ENCODE measurements at regions not wholly inside any gene's neighbourhood (a gene's known extent, or its start where the extent isn't known, plus 50 kb on each side); places are given as distances from the start of the nearest gene placed in this dataset.
"Not testable (repeated sequence)": the region's sequence is repeated elsewhere in the genome, so short reads cannot be mapped to it uniquely, and the experiment has no call there.

DNA sequence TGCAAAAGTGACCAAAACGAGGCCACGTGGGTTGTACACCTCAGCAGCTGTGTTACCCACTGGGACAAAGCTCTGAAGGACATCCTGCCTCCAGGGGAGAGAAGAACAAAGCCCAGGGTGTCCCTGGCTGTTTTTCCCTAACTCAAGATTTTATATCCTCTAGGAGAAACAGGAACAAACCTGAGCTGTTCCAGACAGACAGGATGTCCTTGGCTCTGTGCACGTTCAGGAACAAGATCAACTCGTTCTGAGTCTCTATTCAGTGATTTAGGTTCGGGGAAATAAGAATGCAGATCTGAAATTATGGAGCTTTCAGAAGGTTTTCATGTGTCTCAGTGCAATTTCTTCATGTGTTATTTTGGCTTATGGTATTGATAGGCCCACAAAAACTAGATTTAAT, 465.3 kb downstream of the TMEM121 start:
- TF ChIP-seq TGIF2 (CRISPR knock-in tag; IDR thresholded peaks at IDR 0.05); ZNF142 (CRISPR knock-in tag; IDR thresholded peaks at IDR 0.05); ZFAT (CRISPR knock-in tag; conservative IDR thresholded peaks at IDR 0.05); MAZ (IDR thresholded peaks at IDR 0.05; ENCODE audit: borderline replicate concordance, low read depth, low read length); MAZ (CRISPR knock-in tag; IDR thresholded peaks at IDR 0.05; ENCODE audit: low read depth); HNRNPUL1 (IDR thresholded peaks at IDR 0.05; ENCODE audit: low read depth, low read length); BCL6 (CRISPR knock-in tag; IDR thresholded peaks at IDR 0.05); ZNF121 (CRISPR knock-in tag; IDR thresholded peaks at IDR 0.05); ZNF782 (CRISPR knock-in tag; IDR thresholded peaks at IDR 0.05; ENCODE audit: borderline replicate concordance); FOSL1 (CRISPR knock-in tag; IDR thresholded peaks at IDR 0.05; ENCODE audit: borderline replicate concordance); YY1 (IDR thresholded peaks at IDR 0.05; ENCODE audit: insufficient read depth, insufficient replicate concordance, low read depth, low read length): not testable (repeated sequence)
- TF ChIP-seq, protein P1, sequence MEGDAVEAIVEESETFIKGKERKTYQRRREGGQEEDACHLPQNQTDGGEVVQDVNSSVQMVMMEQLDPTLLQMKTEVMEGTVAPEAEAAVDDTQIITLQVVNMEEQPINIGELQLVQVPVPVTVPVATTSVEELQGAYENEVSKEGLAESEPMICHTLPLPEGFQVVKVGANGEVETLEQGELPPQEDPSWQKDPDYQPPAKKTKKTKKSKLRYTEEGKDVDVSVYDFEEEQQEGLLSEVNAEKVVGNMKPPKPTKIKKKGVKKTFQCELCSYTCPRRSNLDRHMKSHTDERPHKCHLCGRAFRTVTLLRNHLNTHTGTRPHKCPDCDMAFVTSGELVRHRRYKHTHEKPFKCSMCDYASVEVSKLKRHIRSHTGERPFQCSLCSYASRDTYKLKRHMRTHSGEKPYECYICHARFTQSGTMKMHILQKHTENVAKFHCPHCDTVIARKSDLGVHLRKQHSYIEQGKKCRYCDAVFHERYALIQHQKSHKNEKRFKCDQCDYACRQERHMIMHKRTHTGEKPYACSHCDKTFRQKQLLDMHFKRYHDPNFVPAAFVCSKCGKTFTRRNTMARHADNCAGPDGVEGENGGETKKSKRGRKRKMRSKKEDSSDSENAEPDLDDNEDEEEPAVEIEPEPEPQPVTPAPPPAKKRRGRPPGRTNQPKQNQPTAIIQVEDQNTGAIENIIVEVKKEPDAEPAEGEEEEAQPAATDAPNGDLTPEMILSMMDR (CRISPR knock-in tag; IDR thresholded peaks at IDR 0.05) = not testable (repeated sequence)

Measured in HepG2 (cell line).